GM23338 (cell line): ENCODE measurements at regions not wholly inside any gene's neighbourhood (a gene's known extent, or its start where the extent isn't known, plus 50 kb on each side); places are given as distances from the start of the nearest gene placed in this dataset.

Experiments used
- ATAC-seq: fragments of 200-7000 bp; cut with Tn5 transposase; 3 replicates; pipeline ENCODE4 v1.9.1; 2020
- DNase-seq: peaks from one replicate; pipeline ENCODE4 v3.0.0-alpha.2; 2015; ENCODE audit warnings: low spot score
- H2AFZ ChIP-seq: fragments of 200-600 bp; sonication (generic); 2 replicates; pipeline ENCODE4 v1.8.0; 2016; ENCODE audit warnings: antibody characterized with exemption, mild to moderate bottlenecking, moderate library complexity
- H3F3A ChIP-seq: fragments of 200-600 bp; sonication (generic); replicated peaks from 2 replicates; pipeline ENCODE4 v1.8.0; 2017; ENCODE audit warnings: antibody characterized with exemption, mixed run types, low read depth
- H3K27ac ChIP-seq: fragments of 200-600 bp; sonication (generic); 2 replicates; pipeline ENCODE4 v1.6.1; 2016; ENCODE audit warnings: low read depth
- H3K27me3 ChIP-seq: fragments of 200-600 bp; sonication (generic); 2 replicates; pipeline ENCODE4 v1.8.0; 2016; ENCODE audit warnings: mild to moderate bottlenecking, mixed run types, moderate library complexity; ENCODE audit not compliant: insufficient read depth
- H3K36me3 ChIP-seq: fragments of 200-600 bp; sonication (generic); 2 replicates; pipeline ENCODE4 v1.8.0; 2016; ENCODE audit warnings: mild to moderate bottlenecking; ENCODE audit not compliant: insufficient read depth
- H3K4me1 ChIP-seq: fragments of 200-600 bp; sonication (generic); 2 replicates; pipeline ENCODE4 v1.8.0; 2016; ENCODE audit warnings: mild to moderate bottlenecking, moderate library complexity; ENCODE audit not compliant: insufficient read depth
- H3K4me2 ChIP-seq: fragments of 200-600 bp; sonication (generic); 2 replicates; pipeline ENCODE4 v1.7.1; 2017; ENCODE audit warnings: mixed run types
- H3K4me3 ChIP-seq: fragments of 200-600 bp; sonication (generic); 2 replicates; pipeline ENCODE4 v1.6.1; 2016; ENCODE audit warnings: mixed run types
- H3K79me2 ChIP-seq: fragments of 200-600 bp; sonication (generic); replicated peaks from 2 replicates; pipeline ENCODE4 v1.8.0; 2017; ENCODE audit warnings: mild to moderate bottlenecking; ENCODE audit not compliant: insufficient read depth
- H3K9me2 ChIP-seq: fragments of 200-600 bp; sonication (generic); 2 replicates; pipeline ENCODE4 v1.8.0; 2017; ENCODE audit not compliant: insufficient read depth
- H4K20me1 ChIP-seq: fragments of 200-600 bp; sonication (generic); replicated peaks from 2 replicates; pipeline ENCODE4 v1.8.0; 2017; ENCODE audit warnings: mild to moderate bottlenecking; ENCODE audit not compliant: insufficient read depth
- H3K27ac Mint-ChIP-seq: 2 replicates; pipeline ENCODE4 v1.8.0; 2020; ENCODE audit warnings: inconsistent platforms, mild to moderate bottlenecking, moderate library complexity, mixed read lengths
- H3K27me3 Mint-ChIP-seq: 3 replicates; pipeline ENCODE4 v1.8.0; 2022; ENCODE audit warnings: low read depth, mild to moderate bottlenecking, moderate library complexity, mixed read lengths, inconsistent platforms; ENCODE audit not compliant: insufficient read depth, poor library complexity
- H3K36me3 Mint-ChIP-seq: 3 replicates; pipeline ENCODE4 v1.8.0; 2021; ENCODE audit warnings: low read depth, mild to moderate bottlenecking, inconsistent platforms, moderate library complexity, mixed read lengths
- H3K4me1 Mint-ChIP-seq: 3 replicates; pipeline ENCODE4 v1.8.0; 2020; ENCODE audit warnings: mild to moderate bottlenecking, inconsistent platforms, mixed read lengths
- H3K4me3 Mint-ChIP-seq: 3 replicates; pipeline ENCODE4 v1.8.0; 2021; ENCODE audit warnings: moderate library complexity, mild to moderate bottlenecking, inconsistent platforms, mixed read lengths
- H3K9me3 Mint-ChIP-seq: 3 replicates; pipeline ENCODE4 v1.8.0; 2020; ENCODE audit warnings: moderate library complexity, mild to moderate bottlenecking, inconsistent platforms, mixed read lengths
- CREB1 ChIP-seq: fragments of 250-450 bp; sonication (Bioruptor Pico); IDR thresholded peaks from 2 replicates; pipeline ENCODE4 v1.5.0; 2020; ENCODE audit warnings: low read depth, mild to moderate bottlenecking, moderate library complexity
- EZH2 ChIP-seq: fragments of 200-600 bp; sonication (generic); IDR thresholded peaks from one replicate; pipeline ENCODE4 v1.8.0; 2017; ENCODE audit warnings: antibody characterized with exemption, mild to moderate bottlenecking, low read depth; ENCODE audit not compliant: unreplicated experiment
- EZH2phosphoT487 ChIP-seq: fragments of 200-600 bp; sonication (generic); IDR thresholded peaks from one replicate; pipeline ENCODE4 v1.8.1; 2018; ENCODE audit warnings: antibody characterized with exemption; ENCODE audit not compliant: unreplicated experiment
- JUNB ChIP-seq: IDR thresholded peaks from one replicate; pipeline ENCODE4 v1.6.1; 2016; ENCODE audit warnings: antibody characterized with exemption; ENCODE audit not compliant: unreplicated experiment
- NANOG ChIP-seq: IDR thresholded peaks from 2 replicates; pipeline ENCODE4 v1.6.1; 2016; ENCODE audit warnings: antibody characterized with exemption, borderline replicate concordance
- POLR2AphosphoS5 ChIP-seq: IDR thresholded peaks from 2 replicates; pipeline ENCODE4 v1.6.1; 2016; ENCODE audit warnings: antibody characterized with exemption, low read depth
- STAT1 ChIP-seq: IDR thresholded peaks from one replicate; pipeline ENCODE4 v1.6.1; 2016; ENCODE audit warnings: antibody characterized with exemption; ENCODE audit not compliant: unreplicated experiment
- ZNF114 ChIP-seq: fragments of 250-450 bp; sonication (Bioruptor Pico); IDR thresholded peaks from 2 replicates; pipeline ENCODE4 v1.5.0; 2020; ENCODE audit warnings: mild to moderate bottlenecking, moderate library complexity
- ZNF331 ChIP-seq: fragments of 250-450 bp; sonication (Bioruptor Pico); IDR thresholded peaks from 2 replicates; pipeline ENCODE4 v1.5.0; 2020; ENCODE audit warnings: low read depth, mild to moderate bottlenecking, moderate library complexity
- ZNF462 ChIP-seq: fragments of 250-450 bp; sonication (Bioruptor Pico); IDR thresholded peaks from 2 replicates; pipeline ENCODE4 v1.5.0; 2020; ENCODE audit warnings: mild to moderate bottlenecking, moderate library complexity

GRCh38 chr20:60447703-60448102 lies 489.5 kb downstream of the CDH26 start:
- Mint-ChIP-seq H3K36me3 (no peaks in the 10 kb centered on the region), H3K27ac (no peak overlapping the region), H3K9me3 (no peaks in the 10 kb centered on the region; the same call in 2 of the 3 replicates), H3K27me3 (peaks cover 4% of the 10 kb centered on the region), H3K4me3 (no peak overlapping the region), H3K4me1 (no peaks in the 10 kb centered on the region; the same call in 2 of the 3 replicates)
- TF ChIP-seq EZH2 (no peak), EZH2phosphoT487 (no peak), CREB1 (no peak), STAT1 (no peak), JUNB (no peak), NANOG (no peak), ZNF114 (CRISPR knock-in tag) (no peak), ZNF331 (CRISPR knock-in tag) (no peak), POLR2AphosphoS5 (no peak), ZNF462 (CRISPR knock-in tag) (no peak)
- H3K27ac ChIP-seq = no peak overlapping the region
- DNase-seq (no peak), ATAC-seq (no peak)
- H3K9me2 ChIP-seq = no peaks in the 10 kb centered on the region
- no peaks in the 10 kb centered on the region for H3K36me3 ChIP-seq
- no peak overlapping the region for H3K4me2 ChIP-seq
- no peaks in the 10 kb centered on the region for H3F3A ChIP-seq
- no peak overlapping the region for H3K4me3 ChIP-seq
- H3K4me1 ChIP-seq = no peaks in the 10 kb centered on the region
- no peak overlapping the region for H2AFZ ChIP-seq
- H4K20me1 ChIP-seq = no peaks in the 10 kb centered on the region
- no peaks in the 10 kb centered on the region for H3K27me3 ChIP-seq
- H3K79me2 ChIP-seq = no peaks in the 10 kb centered on the region
